Stimulated activated memory B cell treated with anti-CD40 and anti-IgM and Interleukin-4, amounts not matched to agents 10 μg/mL and 1 μg/mL and 100 μg/mL, for 72 hours (primary cell): ENCODE measurements at regions not wholly inside any gene's neighbourhood (a gene's known extent, or its start where the extent isn't known, plus 50 kb on each side); places are given as distances from the start of the nearest gene placed in this dataset.

ENCODE experiments used
- ATAC-seq: fragments of 150-1000 bp; cut with Tn5 transposase; 2 replicates; pipeline ENCODE4 v1.10.0; 2021
- H3K27ac Mint-ChIP-seq: one replicate; pipeline ENCODE4 v1.8.0; 2022; ENCODE audit warnings: mild to moderate bottlenecking, mixed read lengths
- H3K27me3 Mint-ChIP-seq: one replicate; pipeline ENCODE4 v1.8.0; 2022; ENCODE audit warnings: mixed read lengths
- H3K36me3 Mint-ChIP-seq: one replicate; pipeline ENCODE4 v1.8.0; 2022; ENCODE audit warnings: mixed read lengths
- H3K4me1 Mint-ChIP-seq: one replicate; pipeline ENCODE4 v1.8.0; 2022; ENCODE audit warnings: mixed read lengths
- H3K4me3 Mint-ChIP-seq: one replicate; pipeline ENCODE4 v1.8.0; 2022; ENCODE audit warnings: mild to moderate bottlenecking, moderate library complexity, mixed read lengths
- H3K9me3 Mint-ChIP-seq: one replicate; pipeline ENCODE4 v1.8.0; 2022; ENCODE audit warnings: mixed read lengths

DNA sequence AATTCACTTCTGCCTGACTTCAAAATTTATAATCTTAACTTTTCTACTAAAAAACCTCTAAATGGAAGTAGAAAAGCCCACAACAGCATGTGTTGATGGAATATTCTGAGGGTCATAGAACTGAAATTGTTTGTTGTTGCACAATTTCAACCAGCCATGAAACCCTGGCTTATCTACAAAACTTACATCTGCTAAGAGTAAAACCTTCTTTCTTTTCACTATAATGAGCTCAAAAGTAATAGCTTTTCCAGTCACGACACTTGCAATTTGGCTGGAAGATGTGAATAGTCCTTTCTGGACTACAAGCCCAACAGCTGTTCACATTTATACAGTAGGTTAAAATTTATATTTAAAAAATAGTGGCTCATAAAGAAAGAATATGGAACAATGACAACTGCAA is 250.0 kb downstream of the GPAT3 start:
- no peaks in the 10 kb centered on the region for H3K4me1 Mint-ChIP-seq
- no peaks in the 10 kb centered on the region for H3K27me3 Mint-ChIP-seq
- H3K27ac Mint-ChIP-seq: no peak overlapping the region
- H3K4me3 Mint-ChIP-seq: no peak overlapping the region
- ATAC-seq: no peak
- no peaks in the 10 kb centered on the region for H3K36me3 Mint-ChIP-seq
- no peaks in the 10 kb centered on the region for H3K9me3 Mint-ChIP-seq

- H3K27ac Mint-ChIP-seq: no peak overlapping the region
- H3K4me1 Mint-ChIP-seq: no peaks in the 10 kb centered on the region
- no peaks in the 10 kb centered on the region for H3K27me3 Mint-ChIP-seq
- H3K36me3 Mint-ChIP-seq: no peaks in the 10 kb centered on the region
- no peaks in the 10 kb centered on the region for H3K9me3 Mint-ChIP-seq
- no peak for ATAC-seq
- H3K4me3 Mint-ChIP-seq: no peak overlapping the region
These were observed 247.3 kb downstream of the GPAT3 start for GRCh38 chr4:83783215-83783614.

DNA sequence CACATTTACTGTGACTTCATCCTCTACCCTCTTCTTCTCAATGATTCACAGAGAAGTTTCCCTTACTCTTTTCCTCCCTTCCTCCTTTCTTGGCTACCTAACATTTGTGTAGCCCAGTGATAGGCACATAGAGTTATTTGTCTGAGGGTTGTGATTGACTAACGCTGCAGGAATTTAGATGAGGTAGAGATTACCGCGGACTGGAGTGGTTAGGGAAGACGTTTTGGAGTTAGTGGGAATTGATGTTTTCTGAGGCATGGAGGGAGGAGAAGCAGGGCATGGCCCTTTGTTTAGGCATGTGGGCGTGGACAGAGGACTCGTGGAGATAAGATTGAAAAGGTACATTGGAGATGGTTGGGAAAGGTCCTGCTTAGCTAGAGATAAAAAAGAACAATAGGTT is 246.7 kb downstream of the GPAT3 start:
- Mint-ChIP-seq H3K9me3 (no peaks in the 10 kb centered on the region), H3K27me3 (peaks cover 1% of the 10 kb centered on the region), H3K4me1 (no peaks in the 10 kb centered on the region), H3K36me3 (no peaks in the 10 kb centered on the region), H3K4me3 (no peak overlapping the region), H3K27ac (no peak overlapping the region)
- no peak for ATAC-seq

GRCh38 chr4:83781434-83781833 is 245.5 kb downstream of the GPAT3 start:
- Mint-ChIP-seq H3K27ac (no peak overlapping the region), H3K4me1 (no peaks in the 10 kb centered on the region), H3K27me3 (peaks cover 11% of the 10 kb centered on the region), H3K9me3 (no peaks in the 10 kb centered on the region), H3K36me3 (no peaks in the 10 kb centered on the region), H3K4me3 (no peak overlapping the region)
- no peak for ATAC-seq

DNA sequence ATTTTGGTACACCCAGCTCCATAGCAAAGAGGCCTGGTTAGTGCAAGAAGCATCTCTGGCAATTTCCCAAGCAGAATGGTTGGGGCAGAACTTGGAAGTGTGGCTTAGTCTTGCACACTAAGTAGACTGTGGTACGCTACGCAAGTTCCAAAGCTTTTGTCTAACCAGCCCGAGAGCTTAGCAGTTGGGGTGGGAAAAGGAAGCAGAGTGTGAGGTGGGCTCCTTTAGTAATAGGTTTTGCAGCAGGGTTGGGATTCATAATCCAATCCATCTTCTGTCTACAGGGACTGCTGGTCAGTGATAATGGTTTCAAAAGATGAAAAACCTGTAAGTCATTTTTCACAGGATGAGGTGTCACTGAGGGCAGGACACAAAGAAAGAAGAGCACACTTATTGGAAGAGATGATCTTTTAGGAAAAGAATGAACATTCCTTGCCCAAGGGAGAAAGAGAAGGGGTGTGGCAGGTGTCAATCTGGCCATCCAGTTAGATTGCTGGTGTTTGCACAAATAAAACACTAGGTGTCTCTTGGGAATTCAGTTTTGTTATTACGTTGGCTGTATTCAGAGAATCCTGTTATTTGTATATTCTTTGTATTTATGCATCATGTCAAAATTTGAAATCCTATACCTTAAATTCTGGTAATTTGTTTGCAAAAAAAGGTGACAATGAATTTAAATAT is 244.3 kb downstream of the GPAT3 start:
- Mint-ChIP-seq H3K9me3 (no peaks in the 10 kb centered on the region), H3K4me3 (no peak overlapping the region), H3K27ac (no peak overlapping the region), H3K27me3 (peaks cover 11% of the 10 kb centered on the region), H3K4me1 (no peaks in the 10 kb centered on the region), H3K36me3 (no peaks in the 10 kb centered on the region)
- no peak for ATAC-seq

DNA sequence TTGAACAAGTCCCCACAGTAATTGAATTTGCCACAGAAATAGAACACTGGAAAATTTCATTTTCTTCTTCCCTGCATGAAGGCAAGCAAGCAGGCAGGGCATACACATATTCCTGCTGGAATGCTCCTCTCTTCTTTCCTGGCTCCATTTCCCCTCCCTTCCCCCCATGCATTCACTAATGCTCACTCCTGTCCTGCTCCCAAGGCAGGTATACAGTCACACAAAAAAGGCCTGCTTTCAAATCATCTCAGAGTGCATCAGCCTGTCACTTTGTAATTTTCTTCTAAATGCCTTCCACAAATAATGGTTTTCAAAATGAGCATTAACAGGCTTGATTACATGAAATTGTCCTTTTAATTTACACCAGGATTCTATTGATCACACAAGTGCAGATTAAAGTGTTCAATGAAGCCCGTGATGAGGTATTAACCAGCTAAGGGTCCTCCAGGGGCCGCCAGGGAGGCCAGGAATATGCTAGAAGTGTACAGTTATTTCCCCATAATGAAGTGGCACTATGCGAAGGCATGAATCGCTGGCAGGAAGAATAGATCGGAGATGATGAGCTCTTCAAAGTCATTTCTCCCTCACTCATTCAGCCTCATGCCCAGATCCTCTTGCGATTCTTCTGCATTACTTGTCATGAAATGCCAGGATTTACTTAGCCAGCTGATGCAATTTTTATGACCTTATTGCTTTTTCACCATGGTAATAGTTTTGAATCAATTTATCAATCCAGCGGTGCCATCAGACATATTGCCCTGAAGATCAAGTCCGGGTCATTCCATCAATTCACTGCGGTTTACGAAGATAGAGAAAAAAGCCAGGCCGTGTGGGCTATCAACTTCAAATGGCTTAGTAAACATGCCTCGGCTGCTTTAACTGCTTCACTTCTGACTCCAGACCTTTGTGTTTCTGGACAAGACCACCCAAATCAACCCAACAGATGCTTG is 243.5 kb downstream of the GPAT3 start:
- Mint-ChIP-seq H3K4me1 (no peaks in the 10 kb centered on the region), H3K9me3 (no peaks in the 10 kb centered on the region), H3K27ac (no peak overlapping the region), H3K4me3 (no peak overlapping the region), H3K27me3 (peaks cover 11% of the 10 kb centered on the region), H3K36me3 (no peaks in the 10 kb centered on the region)
- ATAC-seq: no peak

DNA sequence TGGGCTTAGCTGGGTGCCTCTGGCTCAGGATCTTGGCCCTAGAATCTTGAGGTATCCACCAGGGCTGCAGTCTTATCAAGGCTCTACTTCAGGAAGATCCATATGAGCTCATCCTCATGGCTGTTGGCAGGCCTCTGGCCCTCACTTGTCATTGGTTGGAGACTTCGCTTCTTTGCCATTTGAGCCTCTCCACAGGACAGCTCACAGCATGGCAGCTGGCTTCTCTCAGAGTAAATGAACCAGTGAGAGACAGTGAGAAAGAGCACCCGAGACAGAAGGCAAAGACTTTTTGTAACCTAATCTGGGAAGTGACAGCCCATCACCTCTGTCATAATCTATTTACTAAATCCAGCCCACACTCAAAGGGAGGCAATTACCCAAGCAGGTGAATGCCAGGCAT is 236.8 kb downstream of the GPAT3 start:
- Mint-ChIP-seq H3K9me3 (no peaks in the 10 kb centered on the region), H3K4me1 (no peaks in the 10 kb centered on the region)

DNA sequence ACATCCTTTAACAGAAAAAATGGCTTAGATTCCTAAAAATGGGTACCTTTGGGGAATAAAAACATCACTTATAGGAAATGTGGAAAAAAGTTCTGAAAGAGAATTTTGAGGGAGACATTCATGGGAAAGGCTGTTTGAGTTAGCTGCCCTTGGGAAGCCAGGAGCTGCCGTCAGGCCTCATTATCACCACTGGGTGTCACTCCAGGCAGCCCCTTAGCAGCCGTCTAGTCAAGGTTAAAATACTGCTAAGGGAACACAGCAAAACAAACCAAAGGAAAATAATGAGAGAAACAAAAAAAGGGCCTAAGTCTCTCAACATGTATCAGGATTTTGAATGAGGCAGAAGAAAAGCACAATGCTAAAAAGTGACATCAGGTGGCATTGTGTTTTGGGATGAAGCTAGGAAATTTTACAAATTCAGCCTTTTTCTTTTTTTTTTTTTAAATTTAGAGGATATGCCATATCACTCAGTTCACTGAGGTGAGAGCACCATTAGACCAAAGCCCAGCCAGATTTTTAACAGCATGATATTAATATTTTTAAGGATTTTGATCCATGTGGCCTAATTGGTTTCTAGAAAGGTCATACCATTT is 235.3 kb downstream of the GPAT3 start:
- no peak for ATAC-seq
- Mint-ChIP-seq H3K4me1 (no peaks in the 10 kb centered on the region), H3K9me3 (no peaks in the 10 kb centered on the region), H3K4me3 (no peak overlapping the region), H3K27me3 (no peaks in the 10 kb centered on the region), H3K27ac (no peak overlapping the region), H3K36me3 (no peaks in the 10 kb centered on the region)

More for the DNA sequence above, 236.8 kb downstream of the GPAT3 start:
- Mint-ChIP-seq H3K27ac (no peak overlapping the region), H3K27me3 (peaks cover 10% of the 10 kb centered on the region), H3K36me3 (no peaks in the 10 kb centered on the region), H3K4me3 (no peak overlapping the region)
- ATAC-seq: no peak

DNA sequence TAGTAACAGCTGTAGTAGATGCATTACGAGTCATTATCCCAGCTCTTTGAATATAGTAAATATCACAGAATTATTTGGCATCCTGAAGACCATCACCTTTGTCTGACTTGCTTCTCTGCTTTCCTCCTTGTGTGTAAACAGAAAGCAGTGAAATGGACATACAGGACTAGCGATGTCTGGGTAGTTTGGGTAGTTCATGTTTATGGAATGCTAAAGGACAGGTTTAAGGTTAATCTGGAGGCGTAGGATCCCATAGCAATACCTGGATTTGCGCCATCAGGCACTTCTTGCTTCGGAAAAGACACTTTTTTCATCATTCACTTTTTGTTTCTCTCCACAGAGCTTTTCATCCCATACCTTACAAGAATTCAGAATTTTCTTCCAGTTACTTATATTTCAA is 232.2 kb downstream of the GPAT3 start:
- no peak for ATAC-seq
- Mint-ChIP-seq H3K4me3 (no peak overlapping the region), H3K27me3 (peaks cover 11% of the 10 kb centered on the region), H3K36me3 (no peaks in the 10 kb centered on the region), H3K27ac (no peak overlapping the region), H3K9me3 (no peaks in the 10 kb centered on the region), H3K4me1 (no peaks in the 10 kb centered on the region)

DNA sequence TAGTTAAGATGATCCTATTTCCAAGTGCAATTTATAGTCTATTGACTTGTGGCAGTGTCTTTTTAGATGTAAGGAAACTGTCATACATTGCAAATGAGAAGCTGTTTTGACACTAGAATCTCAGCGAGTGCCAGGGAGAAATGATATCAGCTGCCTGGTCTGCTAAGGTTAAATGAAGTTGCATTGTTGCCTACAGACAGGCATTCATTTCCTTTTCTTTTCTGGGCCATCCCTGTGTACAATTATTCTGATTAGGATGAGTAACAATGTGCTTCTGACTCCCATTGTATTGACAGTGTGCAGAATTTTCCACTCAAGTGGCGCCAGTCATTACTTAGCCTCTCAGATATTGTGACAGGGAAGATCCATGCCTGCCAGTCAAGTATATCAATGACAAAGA is 231.2 kb downstream of the GPAT3 start:
- Mint-ChIP-seq H3K27me3 (peaks cover 11% of the 10 kb centered on the region), H3K4me1 (no peaks in the 10 kb centered on the region), H3K27ac (no peak overlapping the region), H3K36me3 (no peaks in the 10 kb centered on the region), H3K9me3 (no peaks in the 10 kb centered on the region), H3K4me3 (no peak overlapping the region)
- ATAC-seq: no peak

GRCh38 chr4:83759611-83760010 is 223.7 kb downstream of the GPAT3 start:
- H3K27me3 Mint-ChIP-seq: peaks cover 11% of the 10 kb centered on the region
- H3K36me3 Mint-ChIP-seq: no peaks in the 10 kb centered on the region
- no peak for ATAC-seq
- no peak overlapping the region for H3K27ac Mint-ChIP-seq
- no peak overlapping the region for H3K4me3 Mint-ChIP-seq
- H3K9me3 Mint-ChIP-seq: no peaks in the 10 kb centered on the region
- H3K4me1 Mint-ChIP-seq: no peaks in the 10 kb centered on the region

- H3K27me3 Mint-ChIP-seq: peaks cover under 1% of the 10 kb centered on the region
- no peaks in the 10 kb centered on the region for H3K4me1 Mint-ChIP-seq
- no peak overlapping the region for H3K4me3 Mint-ChIP-seq
- ATAC-seq: no peak
- H3K27ac Mint-ChIP-seq: no peak overlapping the region
- H3K9me3 Mint-ChIP-seq: no peaks in the 10 kb centered on the region
- no peaks in the 10 kb centered on the region for H3K36me3 Mint-ChIP-seq
These were observed 222.4 kb downstream of the GPAT3 start for GRCh38 chr4:83758285-83758684.

- H3K9me3 Mint-ChIP-seq: no peaks in the 10 kb centered on the region
These were observed 221.3 kb downstream of the GPAT3 start for GRCh38 chr4:83757121-83757621.

GRCh38 chr4:83753260-83753659 is 217.4 kb downstream of the GPAT3 start:
- no peak for ATAC-seq
- Mint-ChIP-seq H3K9me3 (no peaks in the 10 kb centered on the region), H3K27ac (no peak overlapping the region), H3K36me3 (no peaks in the 10 kb centered on the region), H3K4me3 (no peak overlapping the region), H3K27me3 (no peaks in the 10 kb centered on the region), H3K4me1 (no peaks in the 10 kb centered on the region)

More at GRCh38 chr4:83757121-83757621, 221.3 kb downstream of the GPAT3 start:
- Mint-ChIP-seq H3K4me1 (no peaks in the 10 kb centered on the region), H3K27me3 (no peaks in the 10 kb centered on the region), H3K27ac (no peak overlapping the region), H3K4me3 (no peak overlapping the region), H3K36me3 (no peaks in the 10 kb centered on the region)
- ATAC-seq: no peak

DNA sequence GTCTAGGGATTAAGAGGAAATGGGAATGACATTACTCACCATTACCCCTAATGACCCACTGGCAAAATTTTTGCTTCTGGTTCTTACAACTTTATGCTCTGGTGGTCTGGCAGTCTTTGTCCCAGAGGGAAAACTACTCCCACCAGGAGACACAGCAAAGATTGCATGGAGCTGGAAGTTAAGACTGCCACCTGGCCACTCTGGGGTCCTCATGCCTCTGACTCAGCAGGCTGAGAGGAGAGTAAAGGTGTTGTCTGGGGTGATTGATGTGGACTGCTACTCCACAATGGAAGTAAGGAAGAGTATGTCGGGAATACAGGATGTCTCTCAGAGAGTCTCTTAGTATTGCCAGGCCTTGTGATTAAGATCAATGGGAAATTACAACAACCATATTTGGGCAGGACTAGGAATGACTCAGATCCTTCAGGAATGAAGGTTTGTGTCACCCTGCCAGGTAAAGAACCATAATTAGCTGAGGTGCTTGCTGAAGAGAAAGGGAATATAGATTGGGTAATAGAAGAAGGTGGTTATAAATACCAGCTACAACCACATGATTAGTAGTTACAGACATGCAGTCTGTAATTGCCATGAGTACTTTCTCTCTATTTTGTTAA is 215.5 kb downstream of the GPAT3 start:
- Mint-ChIP-seq H3K4me1 (no peaks in the 10 kb centered on the region), H3K27ac (no peak overlapping the region), H3K36me3 (no peaks in the 10 kb centered on the region), H3K27me3 (no peaks in the 10 kb centered on the region), H3K4me3 (no peak overlapping the region), H3K9me3 (no peaks in the 10 kb centered on the region)
- no peak for ATAC-seq
